A549 (cell line): ENCODE measurements at regions not wholly inside any gene's neighbourhood (a gene's known extent, or its start where the extent isn't known, plus 50 kb on each side); places are given as distances from the start of the nearest gene placed in this dataset.

ENCODE experiments used
- ATAC-seq, 2 experiments: fragments of 200-7000 bp in 1 of 2; fragments of >200 bp in 1 of 2; cut with Nextera tagmentation in 1 of 2; cut with Tn5 transposase in 1 of 2; 3 replicates each; pipeline versions ENCODE4 v1.8.0 to v1.9.1; 2018 to 2020; ENCODE audit warnings: mild to moderate bottlenecking in 1 of 2, moderate library complexity in 1 of 2
- CTCF ChIA-PET: fragments of 300-600 bp; sonication (Branson Sonifier 250); formaldehyde crosslinking; extraction: SDS; loops from one replicate; lab custom pipeline; 2021; ENCODE audit warnings: antibody characterized with exemption, inconsistent platforms; lab: Yijun Ruan, JAX
- POLR2A ChIA-PET: fragments of 350-600 bp; formaldehyde crosslinking; extraction: SDS; loops from one replicate; lab custom pipeline; 2021; ENCODE audit warnings: antibody characterized with exemption, inconsistent platforms; lab: Yijun Ruan, JAX
- DNase-seq, 2 experiments: peaks; one replicate each; pipeline versions ENCODE4 v3.0.0 to v3.0.0-alpha.2; 2011 to 2016; ENCODE audit warnings: low read depth in 1 of 2, low spot score in 1 of 2
- FAIRE-seq: peaks from 2 replicates; lab custom pipeline; 2011; peaks lifted over from hg19 to GRCh38; lab: Jason Lieb, UNC
- H3K27ac ChIP-seq, 2 experiments: fragments of >200 bp; sonication (Bioruptor Twin); formaldehyde crosslinking; 3 replicates each; pipeline ENCODE4 v1.5.1; 2016 to 2017
- H3K4me1 ChIP-seq: fragments of >200 bp; sonication (Bioruptor Twin); formaldehyde crosslinking; 3 replicates; pipeline ENCODE4 v1.6.1; 2016
- H3K4me2 ChIP-seq: fragments of >200 bp; sonication (Bioruptor Twin); formaldehyde crosslinking; 3 replicates; pipeline ENCODE4 v1.6.1; 2016
- H3K4me3 ChIP-seq: fragments of >200 bp; sonication (Bioruptor Twin); formaldehyde crosslinking; 3 replicates; pipeline ENCODE4 v1.5.1; 2016
- H3K9me3 ChIP-seq: fragments of >200 bp; sonication (Bioruptor Twin); formaldehyde crosslinking; 3 replicates; pipeline ENCODE4 v1.6.1; 2016
- ATOH8 ChIP-seq: fragments of 250-450 bp; sonication (Bioruptor Pico); IDR thresholded peaks from 2 replicates; pipeline ENCODE4 v1.5.0; 2020; ENCODE audit warnings: low read depth, mild to moderate bottlenecking, moderate library complexity
- BCL3 ChIP-seq: fragments of >200 bp; sonication (Bioruptor Twin); formaldehyde crosslinking; IDR thresholded peaks from 3 replicates; pipeline ENCODE4 v1.6.1; 2016
- CEBPB ChIP-seq, 2 experiments: fragments of >200 bp in 1 of 2; sonication (Bioruptor Twin) in 1 of 2; formaldehyde crosslinking in 1 of 2; IDR thresholded peaks; 2 replicates each; pipeline ENCODE4 v1.6.1; 2012 to 2016
- CTCF ChIP-seq: fragments of >200 bp; sonication (Bioruptor Twin); formaldehyde crosslinking; IDR thresholded peaks from 3 replicates; pipeline ENCODE4 v1.5.1; 2016
- E2F6 ChIP-seq: IDR thresholded peaks from 2 replicates; pipeline ENCODE4 v1.6.1; 2012; ENCODE audit warnings: low read depth, borderline replicate concordance
- ELK1 ChIP-seq: fragments of 150-350 bp; IDR thresholded peaks from 2 replicates; pipeline ENCODE4 v1.6.1; 2014; ENCODE audit warnings: low read depth, mild to moderate bottlenecking, low read length
- EP300 ChIP-seq, 2 experiments: fragments of >200 bp; sonication (Bioruptor Twin); formaldehyde crosslinking; IDR thresholded peaks; 2 replicates in 1 of 2; 3 replicates in 1 of 2; pipeline ENCODE4 v1.6.1; 2016 to 2017
- HOXB5 ChIP-seq: fragments of 250-450 bp; sonication (Bioruptor Pico); IDR thresholded peaks from 2 replicates; pipeline ENCODE4 v1.5.0; 2020; ENCODE audit warnings: mild to moderate bottlenecking, moderate library complexity
- PBX3 ChIP-seq: IDR thresholded peaks from 2 replicates; pipeline ENCODE4 v1.6.1; 2012
- POLR2A ChIP-seq: IDR thresholded peaks from 2 replicates; pipeline ENCODE4 v1.6.1; 2012; ENCODE audit warnings: mild to moderate bottlenecking, low read length
- RAD21 ChIP-seq, 2 experiments: fragments of >200 bp in 1 of 2; sonication (Bioruptor Twin) in 1 of 2; formaldehyde crosslinking in 1 of 2; IDR thresholded peaks in 1 of 2; conservative IDR thresholded peaks in 1 of 2; 2 replicates in 1 of 2; 3 replicates in 1 of 2; pipeline ENCODE4 v1.6.1; 2012 to 2018; ENCODE audit warnings: inconsistent platforms in 1 of 2
- REST ChIP-seq: fragments of 200-600 bp; sonication (generic); IDR thresholded peaks from 2 replicates; pipeline ENCODE4 v1.6.1; 2016; ENCODE audit warnings: antibody characterized with exemption, mild to moderate bottlenecking, moderate library complexity
- RNF2 ChIP-seq: fragments of 200-600 bp; sonication (generic); IDR thresholded peaks from 2 replicates; pipeline ENCODE4 v1.6.1; 2016; ENCODE audit warnings: low read depth, mild to moderate bottlenecking, antibody characterized with exemption, moderate library complexity, borderline replicate concordance
- WGBS: methylation state at CpG from one replicate; pipeline ENCODE4 v1.1.6; 2017; ENCODE audit errors: missing lambda C conversion rate; 5-methylcytosine and 5-hydroxymethylcytosine counted together

- no peak for TF ChIP-seq REST
- TF ChIP-seq HOXB5 (CRISPR knock-in tag) = no peak
- TF ChIP-seq BCL3 = no peak
These were observed 264.6 kb downstream of the HHIPL2 start (continued) for GRCh38 chr1:222283147-222283768.

- WGBS = 25% methylated on average over 3 of the region's 3 CpGs
- FAIRE-seq (no peak), DNase-seq (no peak), ATAC-seq (no peak)
- POLR2A ChIA-PET = no interaction called here
- Histone ChIP-seq H3K4me2 (no peak overlapping the region), H3K4me3 (no peak overlapping the region), H3K27ac (no peak overlapping the region), H3K4me1 (no peaks in the 10 kb centered on the region), H3K9me3 (no peaks in the 10 kb centered on the region)
- no peak for TF ChIP-seq RAD21 (conservative IDR thresholded peaks at IDR 0.05 in 1 of 2, IDR thresholded peaks at IDR 0.05 in 1 of 2)
- TF ChIP-seq RNF2 = no peak
- no peak for TF ChIP-seq POLR2A
- no peak for TF ChIP-seq ATOH8
- CTCF ChIA-PET = no interaction called here
These were observed 268.3 kb downstream of the HHIPL2 start for GRCh38 chr1:222279591-222279990.

- DNase-seq (no peak), FAIRE-seq (no peak), ATAC-seq (no peak)
- Histone ChIP-seq H3K27ac (no peak overlapping the region), H3K4me3 (no peak overlapping the region)
- POLR2A ChIA-PET = no interaction called here
- CTCF ChIA-PET = interaction anchor here (0.7 kb wide), 1 partner anchor 183 kb away, joined by 3 read pairs; no protein-coding TSS in a partner anchor
- TF ChIP-seq CEBPB (IDR thresholded peaks at IDR 0.05) (no peak), ELK1 (no peak), EP300 (IDR thresholded peaks at IDR 0.05) (no peak)
- TF ChIP-seq, all 56 proteins: peak for 0
- H3K4me2 ChIP-seq = no peak overlapping the region
- H3K9me3 ChIP-seq = no peaks in the 10 kb centered on the region
- H3K4me1 ChIP-seq = no peaks in the 10 kb centered on the region
These were observed 269.4 kb downstream of the HHIPL2 start for GRCh38 chr1:222278501-222278900.

- ChIA-PET POLR2A (no interaction called here), CTCF (interaction anchor here (0.5 to 1.7 kb wide), 5 partner anchors 10 to 1465 kb away, joined by 3 to 5 read pairs (median 3); no protein-coding TSS in a partner anchor)
- WGBS = 32% methylated on average over 6 of the region's 6 CpGs
- no peak for FAIRE-seq
- ATAC-seq = 0 out of 6 replicates have a peak, but pooled peaks of 1 of the 2 experiments have one; percentile 43
- Histone ChIP-seq H3K4me1 (no peaks in the 10 kb centered on the region), H3K4me3 (no peak overlapping the region), H3K9me3 (no peaks in the 10 kb centered on the region), H3K27ac (no peak overlapping the region), H3K4me2 (no peak overlapping the region)
- DNase-seq = no peak
- TF ChIP-seq CTCF = no peak
- TF ChIP-seq PBX3 = no peak
- no peak for TF ChIP-seq REST
- TF ChIP-seq E2F6 = no peak
These were observed 272.0 kb downstream of the HHIPL2 start for GRCh38 chr1:222275729-222276465.
